HG02763 (cell line): ENCODE measurements at regions not wholly inside any gene's neighbourhood (a gene's known extent, or its start where the extent isn't known, plus 50 kb on each side); places are given as distances from the start of the nearest gene placed in this dataset.

ENCODE experiments used
- ATAC-seq: cut with Tn5 transposase; IDR thresholded peaks from one replicate; pipeline ENCODE4 v1.9.1; 2021; ENCODE audit warnings: mild to moderate bottlenecking, moderate library complexity; ENCODE audit not compliant: unreplicated experiment

- ATAC-seq: no peak
Measured at GRCh38 chr7:35508623-35509400, 186.1 kb downstream of the HERPUD2 start.

GRCh38 chr7:35505066-35505465 lies 189.9 kb downstream of the HERPUD2 start:
- ATAC-seq: no peak

- ATAC-seq: no peak
Measured at GRCh38 chr7:35504365-35504764, 190.6 kb downstream of the HERPUD2 start.

DNA sequence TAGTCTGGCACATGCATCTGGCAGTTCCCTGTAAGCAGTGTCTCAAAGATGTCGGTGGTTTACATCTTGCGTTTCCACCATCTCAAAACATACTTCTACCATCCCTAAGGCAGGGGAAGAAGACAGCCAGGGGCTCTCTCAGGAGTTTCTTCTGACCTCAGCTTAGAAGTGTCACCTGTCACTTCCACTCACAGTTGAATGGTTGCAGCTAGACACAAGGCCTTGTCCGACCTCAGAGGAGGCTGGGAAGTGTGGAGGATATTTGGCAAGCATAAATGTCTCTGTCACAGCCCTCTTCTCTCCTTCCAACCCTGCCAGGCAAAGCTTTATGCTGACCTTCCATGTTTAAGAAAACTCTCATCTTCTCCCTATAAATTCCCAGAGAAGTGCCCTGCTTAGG lies 193.3 kb downstream of the HERPUD2 start:
- no peak for ATAC-seq

DNA sequence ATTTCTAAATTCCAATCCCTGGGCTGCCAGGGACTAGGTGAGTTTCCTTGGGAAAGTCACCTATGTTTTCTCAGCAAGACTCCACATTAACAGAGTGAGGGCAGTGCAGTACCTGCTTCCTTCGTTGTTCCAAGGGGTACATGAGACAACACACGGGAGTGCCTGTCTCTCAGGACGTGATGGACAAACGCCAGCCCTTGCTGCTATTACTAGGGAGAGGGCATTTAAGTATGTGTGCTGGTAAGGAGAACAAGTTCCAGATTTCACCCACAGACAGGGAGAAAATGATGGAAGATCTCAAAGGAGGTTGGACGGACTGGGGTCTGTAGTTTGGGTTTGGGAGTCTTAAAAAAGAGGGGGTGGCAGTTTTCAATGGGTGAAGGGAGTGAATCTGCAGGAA lies 195.7 kb downstream of the HERPUD2 start:
- ATAC-seq: no peak

- no peak for ATAC-seq
Measured at GRCh38 chr7:35498416-35498815, 196.5 kb downstream of the HERPUD2 start.

- ATAC-seq: no peak
Measured at GRCh38 chr7:35495844-35496243, 199.1 kb downstream of the HERPUD2 start.

GRCh38 chr7:35495377-35495776 lies 199.6 kb downstream of the HERPUD2 start:
- no peak for ATAC-seq

DNA sequence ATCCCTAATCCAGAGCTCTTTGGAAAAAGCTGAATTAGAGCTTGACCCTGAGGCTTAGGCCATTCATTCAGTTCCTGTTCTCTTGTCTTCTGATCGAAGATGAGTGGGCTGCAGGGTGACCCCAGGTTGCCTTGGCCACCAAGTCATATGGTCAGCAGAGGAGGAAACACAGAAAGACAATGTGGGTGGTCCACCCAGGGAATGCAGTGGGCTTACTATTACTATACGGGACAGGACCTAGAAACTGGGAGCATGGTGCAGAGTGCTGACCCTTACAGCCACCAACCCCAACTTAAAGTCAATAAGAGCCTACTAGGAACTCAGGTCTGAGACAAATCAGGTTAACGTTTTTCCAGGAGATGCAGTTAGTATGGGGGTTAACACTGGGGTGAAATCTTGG lies 200.5 kb downstream of the HERPUD2 start:
- no peak for ATAC-seq

GRCh38 chr7:35492451-35493175 lies 202.3 kb downstream of the HERPUD2 start:
- ATAC-seq: no peak

- ATAC-seq: no peak
Measured at GRCh38 chr7:35491233-35491632, 203.7 kb downstream of the HERPUD2 start.

DNA sequence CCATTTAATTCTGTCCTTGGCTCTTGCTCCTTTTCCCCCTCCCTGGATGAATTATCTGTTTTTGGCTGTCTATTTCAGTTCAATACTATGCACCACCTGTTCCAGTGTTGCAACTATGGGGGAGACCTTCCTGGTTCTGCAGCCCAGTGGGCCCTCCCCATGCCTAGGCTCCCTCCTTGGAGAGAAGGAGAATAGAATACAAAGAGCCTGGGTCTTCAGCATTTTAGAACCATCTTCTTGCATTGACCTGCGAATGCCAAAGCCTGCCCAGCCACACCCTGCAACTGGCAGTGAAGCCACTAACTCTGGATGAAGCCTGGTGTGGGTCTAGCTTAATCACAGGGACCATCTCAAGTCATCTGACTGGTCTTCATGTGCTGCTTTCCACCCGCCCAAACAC lies 207.1 kb downstream of the HERPUD2 start:
- no peak for ATAC-seq

DNA sequence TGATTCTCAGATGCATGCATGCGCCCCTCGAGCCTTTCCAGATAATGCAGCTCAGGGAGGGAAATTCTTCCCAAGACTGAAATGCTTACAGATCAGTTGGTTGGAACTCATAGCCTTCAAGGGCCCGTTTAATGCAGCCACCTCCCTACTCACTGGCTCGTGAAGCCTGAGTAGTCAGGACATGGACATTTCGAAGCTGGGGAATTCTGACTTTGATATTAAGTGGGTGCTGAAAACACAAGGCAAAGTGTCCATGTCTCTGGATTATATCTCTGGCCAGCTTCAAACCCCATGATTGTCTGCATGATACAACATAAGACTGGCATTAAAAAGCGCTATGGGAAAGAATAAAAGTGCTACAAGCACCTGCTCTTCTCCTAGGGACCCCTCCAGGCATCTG lies 207.5 kb downstream of the HERPUD2 start:
- no peak for ATAC-seq

GRCh38 chr7:35485436-35485835 lies 209.5 kb downstream of the HERPUD2 start:
- no peak for ATAC-seq

- ATAC-seq: no peak
Measured at GRCh38 chr7:35483568-35483967, 211.4 kb downstream of the HERPUD2 start.

DNA sequence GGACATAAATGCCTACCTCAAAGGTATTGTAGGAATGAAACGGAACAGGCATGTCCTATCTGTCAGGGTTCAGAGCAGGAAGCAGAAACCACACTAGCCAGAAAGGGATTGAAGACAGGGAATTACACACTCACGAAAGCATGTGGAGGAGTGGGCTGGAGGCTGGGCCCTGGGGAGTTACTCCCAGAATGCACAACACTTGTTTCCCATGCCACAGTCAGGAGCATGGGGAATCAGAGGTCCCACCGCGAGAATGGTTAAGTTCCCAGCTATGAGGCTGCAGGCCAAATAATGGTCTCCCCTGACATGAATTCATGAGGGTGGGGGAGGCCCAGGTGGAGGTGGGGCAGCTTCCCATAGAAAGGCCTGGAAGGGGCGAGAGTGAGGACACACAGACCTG lies 212.7 kb downstream of the HERPUD2 start:
- no peak for ATAC-seq

DNA sequence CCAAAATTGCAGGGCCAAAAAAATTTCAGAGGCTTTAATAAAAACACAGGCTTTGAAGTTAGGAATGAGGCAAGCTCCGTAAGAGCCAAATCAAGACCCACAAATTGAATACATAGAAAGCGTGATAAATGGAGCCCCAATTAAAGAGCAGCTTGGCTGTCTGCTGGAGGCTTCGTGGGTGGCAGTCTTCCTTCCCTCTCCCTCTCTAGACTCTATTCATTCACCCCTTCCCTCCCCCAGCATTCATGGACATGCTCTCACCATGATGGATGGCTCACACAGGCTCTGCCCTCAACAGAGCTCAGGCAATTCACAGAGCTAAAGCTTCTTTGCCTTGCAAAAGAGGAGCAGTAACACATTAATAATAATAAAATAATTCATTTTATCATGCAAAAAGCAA lies 214.1 kb downstream of the HERPUD2 start:
- no peak for ATAC-seq

GRCh38 chr7:35477609-35478008 lies 217.3 kb downstream of the HERPUD2 start:
- ATAC-seq: no peak

DNA sequence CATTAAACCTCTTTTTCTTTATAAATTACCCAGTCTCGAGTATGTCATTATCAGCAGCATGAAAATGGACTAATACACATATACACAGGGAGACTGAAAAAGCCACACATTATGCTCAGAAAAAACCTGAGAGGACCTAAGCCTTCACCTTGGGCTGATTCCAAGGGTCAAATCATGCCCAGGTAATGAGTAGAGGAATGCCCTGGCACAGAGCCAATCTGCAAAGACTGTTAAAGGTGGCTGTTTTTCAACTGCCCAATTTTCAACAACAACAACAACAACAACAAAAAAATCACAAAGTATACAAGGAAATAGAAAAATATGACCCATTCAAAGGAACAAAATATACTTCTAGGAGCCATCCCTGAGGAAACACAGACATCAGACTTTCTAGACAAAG lies 220.2 kb upstream of the TBX20 start:
- no peak for ATAC-seq

DNA sequence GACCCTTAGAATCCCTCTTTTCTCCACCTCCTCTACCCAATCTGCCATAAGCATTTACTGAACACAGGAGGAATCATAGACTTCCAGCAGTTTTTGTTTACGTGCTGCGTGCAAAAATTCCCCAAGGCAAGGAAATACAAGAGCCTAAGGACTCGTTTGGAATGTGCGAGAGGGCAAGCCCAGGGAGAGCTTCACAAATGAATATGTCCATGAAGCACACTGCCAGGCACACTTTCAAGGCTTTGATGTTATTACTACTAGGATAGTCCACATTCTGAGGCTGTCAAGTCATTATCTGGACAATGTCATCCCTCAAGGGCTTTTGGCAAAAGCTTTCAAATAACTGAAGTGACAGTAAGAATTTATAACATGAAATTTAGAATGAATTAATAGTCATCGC lies 214.7 kb upstream of the TBX20 start:
- ATAC-seq: no peak

DNA sequence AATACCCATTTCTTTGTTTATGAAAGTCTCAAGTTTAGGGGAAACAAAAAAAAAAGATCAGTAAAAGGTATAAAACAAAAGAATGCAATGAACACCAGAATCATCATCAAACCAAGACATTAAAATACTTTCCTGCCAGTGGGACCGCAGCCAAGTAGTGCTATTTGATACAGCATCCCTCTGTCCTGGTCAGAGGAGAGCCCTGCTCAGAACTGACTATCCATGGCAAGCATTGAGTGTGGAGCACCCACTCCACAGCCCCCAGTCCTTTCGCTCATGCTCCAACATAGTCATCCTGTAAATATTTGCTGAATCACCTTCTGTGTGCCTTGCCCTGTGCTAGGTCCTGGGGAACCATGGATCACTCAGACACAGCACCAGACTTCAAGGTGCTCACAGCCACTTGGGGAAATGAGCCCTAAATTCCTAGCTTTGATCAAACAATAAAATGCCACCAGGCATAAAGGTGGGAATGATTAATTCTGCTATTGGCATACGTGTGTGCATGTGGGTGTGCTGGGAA lies 213.6 kb upstream of the TBX20 start:
- ATAC-seq: no peak

DNA sequence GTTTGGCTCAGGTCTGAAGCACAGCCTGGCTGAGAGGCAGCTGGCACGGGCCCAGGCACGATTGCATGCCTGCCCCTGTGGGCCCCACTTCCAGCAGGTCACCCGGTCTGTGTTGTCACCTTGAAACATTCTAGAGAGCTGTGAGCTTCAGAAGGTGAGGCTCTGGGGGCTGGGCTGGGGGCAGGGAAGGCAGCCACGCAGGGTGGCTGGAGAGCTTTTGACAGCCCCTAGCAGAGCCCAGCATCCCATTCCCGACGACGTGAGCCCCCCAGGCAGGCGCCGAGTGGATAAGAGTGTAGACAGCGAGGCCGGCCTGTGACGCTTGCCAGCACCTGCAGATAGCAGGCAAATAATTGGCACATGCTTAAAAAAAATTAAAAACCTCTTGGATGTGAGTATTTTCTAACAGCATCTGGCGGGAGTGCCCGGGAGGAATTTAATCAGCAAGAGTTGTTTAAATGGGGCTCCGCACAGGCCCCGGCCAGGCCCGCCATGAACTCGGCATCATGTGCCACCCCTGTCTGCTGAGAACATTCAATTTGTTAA lies 212.0 kb upstream of the TBX20 start:
- no peak for ATAC-seq
